ENCODE measurements at regions not wholly inside any gene's neighbourhood (a gene's known extent, or its start where the extent isn't known, plus 50 kb on each side); places are given as distances from the start of the nearest gene placed in this dataset.
A peak's percentile ranks its signal among the peaks of the same experiment; 100 is the strongest.
"Not testable (repeated sequence)": the region's sequence is repeated elsewhere in the genome, so short reads cannot be mapped to it uniquely, and the experiment has no call there.

GRCh38 chr5:44536650-44537260 lies 147.5 kb upstream of the FGF10 start:
- H3K9me3 ChIP-seq (ENCODE audit: control insufficient read depth, low read length) = no peaks in the 10 kb centered on the region
- no peak overlapping the region for H3K4me3 ChIP-seq (ENCODE audit: low read depth, low read length)
- no peak overlapping the region for H3K27ac ChIP-seq
- no peaks in the 10 kb centered on the region for H3K36me3 ChIP-seq (ENCODE audit: control insufficient read depth, insufficient read depth, low read length)
- no peak overlapping the region for H3K9ac ChIP-seq
- TF ChIP-seq CTCF (IDR thresholded peaks at IDR 0.05) = peak; percentile 64
- no peak overlapping the region for H3K4me2 ChIP-seq (ENCODE audit: low read length)
- H3K4me1 ChIP-seq = no peaks in the 10 kb centered on the region
- H2AFZ ChIP-seq = no peak overlapping the region
- H3K79me2 ChIP-seq = no peaks in the 10 kb centered on the region
- no peaks in the 10 kb centered on the region for H3K27me3 ChIP-seq (ENCODE audit: control insufficient read depth, insufficient read depth, low read length)

GRCh38 chr5:44535621-44536020 lies 146.4 kb upstream of the FGF10 start:
- no peak overlapping the region for H3K9ac ChIP-seq
- no peak for TF ChIP-seq CTCF (IDR thresholded peaks at IDR 0.05)

GRCh38 chr5:44532981-44533380 lies 143.8 kb upstream of the FGF10 start:
- Histone ChIP-seq H3K27me3 (ENCODE audit: control insufficient read depth, insufficient read depth, low read length) (no peaks in the 10 kb centered on the region), H3K9ac (no peak overlapping the region), H3K4me3 (ENCODE audit: low read depth, low read length) (no peak overlapping the region), H3K27ac (no peak overlapping the region), H3K4me1 (no peaks in the 10 kb centered on the region), H3K36me3 (ENCODE audit: control insufficient read depth, insufficient read depth, low read length) (no peaks in the 10 kb centered on the region), H3K9me3 (ENCODE audit: control insufficient read depth, low read length) (no peaks in the 10 kb centered on the region), H3K4me2 (ENCODE audit: low read length) (no peak overlapping the region), H2AFZ (no peak overlapping the region), H3K79me2 (no peaks in the 10 kb centered on the region)
- no peak for TF ChIP-seq CTCF (IDR thresholded peaks at IDR 0.05)

More at GRCh38 chr5:44535621-44536020, 146.4 kb upstream of the FGF10 start:
- H3K79me2 ChIP-seq = no peaks in the 10 kb centered on the region
- H3K9me3 ChIP-seq (ENCODE audit: control insufficient read depth, low read length) = no peaks in the 10 kb centered on the region
- H3K4me1 ChIP-seq = no peaks in the 10 kb centered on the region
- no peak overlapping the region for H2AFZ ChIP-seq
- no peak overlapping the region for H3K27ac ChIP-seq
- H3K27me3 ChIP-seq (ENCODE audit: control insufficient read depth, insufficient read depth, low read length) = no peaks in the 10 kb centered on the region
- no peak overlapping the region for H3K4me3 ChIP-seq (ENCODE audit: low read depth, low read length)
- H3K4me2 ChIP-seq (ENCODE audit: low read length) = no peak overlapping the region
- no peaks in the 10 kb centered on the region for H3K36me3 ChIP-seq (ENCODE audit: control insufficient read depth, insufficient read depth, low read length)

GRCh38 chr5:44531756-44532155 lies 142.5 kb upstream of the FGF10 start:
- not testable (repeated sequence) for H3K27me3 ChIP-seq (ENCODE audit: control insufficient read depth, insufficient read depth, low read length)

GRCh38 chr5:44530783-44531182 lies 141.6 kb upstream of the FGF10 start:
- not testable (repeated sequence) for H3K27ac ChIP-seq; H3K4me2 ChIP-seq (ENCODE audit: low read length); H2AFZ ChIP-seq; H3K36me3 ChIP-seq (ENCODE audit: control insufficient read depth, insufficient read depth, low read length); H3K9me3 ChIP-seq (ENCODE audit: control insufficient read depth, low read length); H3K79me2 ChIP-seq; H3K4me1 ChIP-seq; H3K4me3 ChIP-seq (ENCODE audit: low read depth, low read length); H3K27me3 ChIP-seq (ENCODE audit: control insufficient read depth, insufficient read depth, low read length); H3K9ac ChIP-seq

More at GRCh38 chr5:44531756-44532155, 142.5 kb upstream of the FGF10 start:
- H3K9ac ChIP-seq; H3K4me2 ChIP-seq (ENCODE audit: low read length); H3K79me2 ChIP-seq; H3K36me3 ChIP-seq (ENCODE audit: control insufficient read depth, insufficient read depth, low read length); H2AFZ ChIP-seq; H3K4me1 ChIP-seq; H3K27ac ChIP-seq; H3K4me3 ChIP-seq (ENCODE audit: low read depth, low read length); H3K9me3 ChIP-seq (ENCODE audit: control insufficient read depth, low read length): not testable (repeated sequence)

GRCh38 chr5:44511596-44511995 lies 122.4 kb upstream of the FGF10 start:
- Histone ChIP-seq H3K9me3 (ENCODE audit: control insufficient read depth, low read length) (no peaks in the 10 kb centered on the region), H3K4me3 (ENCODE audit: low read depth, low read length) (no peak overlapping the region), H3K4me1 (no peaks in the 10 kb centered on the region), H3K27me3 (ENCODE audit: control insufficient read depth, insufficient read depth, low read length) (no peaks in the 10 kb centered on the region), H3K4me2 (ENCODE audit: low read length) (no peak overlapping the region), H3K27ac (no peak overlapping the region), H3K79me2 (no peaks in the 10 kb centered on the region), H3K36me3 (ENCODE audit: control insufficient read depth, insufficient read depth, low read length) (no peaks in the 10 kb centered on the region), H3K9ac (no peak overlapping the region), H2AFZ (no peak overlapping the region)
- no peak for TF ChIP-seq CTCF (IDR thresholded peaks at IDR 0.05)
